Endothelial cell of umbilical vein (primary cell): ENCODE measurements at regions not wholly inside any gene's neighbourhood (a gene's known extent, or its start where the extent isn't known, plus 50 kb on each side); places are given as distances from the start of the nearest gene placed in this dataset.

Source experiments
- BruUV-seq: library from RNA; stranded (reverse); fragments of 400-500 nt; replicated peaks from 2 replicates; lab custom pipeline; 2021; lab: Mats Ljungman, UMichigan
- CTCF ChIA-PET: fragments of 300-600, 350-600 bp; sonication (Branson Sonifier 250); formaldehyde crosslinking; loops from one replicate; lab custom pipeline; 2021; ENCODE audit warnings: antibody characterized with exemption, inconsistent platforms; lab: Charles Lee
- POLR2A ChIA-PET: fragments of 300-600, 350-600 bp; sonication (Branson Sonifier 250); formaldehyde crosslinking; loops from one replicate; lab custom pipeline; 2021; ENCODE audit warnings: antibody characterized with exemption, inconsistent platforms; lab: Charles Lee
- DNase-seq: peaks from one replicate; pipeline ENCODE4 v3.0.0-alpha.2; 2011; ENCODE audit warnings: low read depth, low spot score
- FAIRE-seq: peaks from 2 replicates; lab custom pipeline; 2011; peaks lifted over from hg19 to GRCh38; lab: Jason Lieb, UNC
- H2AFZ ChIP-seq: 2 replicates; pipeline ENCODE4 v1.6.0; 2012; ENCODE audit warnings: low read depth, low read length, control low read depth, inconsistent platforms
- H3K27ac ChIP-seq: 2 replicates; pipeline ENCODE4 v1.5.1; 2011; ENCODE audit warnings: low read depth, mild to moderate bottlenecking, control low read depth, low read length, moderate library complexity; ENCODE audit not compliant: insufficient read depth
- H3K27me3 ChIP-seq, 2 experiments: 2 replicates each; pipeline versions ENCODE4 v1.6.0 to v1.6.1; 2011; ENCODE audit warnings: low read length in 2 of 2, mixed read lengths in 1 of 2; ENCODE audit not compliant: control insufficient read depth in 2 of 2, insufficient read depth in 2 of 2
- H3K36me3 ChIP-seq, 2 experiments: 2 replicates in 1 of 2; 3 replicates in 1 of 2; pipeline ENCODE4 v1.5.1; 2011; ENCODE audit warnings: low read length in 2 of 2, mild to moderate bottlenecking in 1 of 2, moderate library complexity in 1 of 2; ENCODE audit not compliant: control insufficient read depth in 2 of 2, insufficient read depth in 2 of 2; ENCODE audit errors: extremely low read depth in 1 of 2
- H3K4me1 ChIP-seq: 3 replicates; pipeline ENCODE4 v1.5.1; 2011; ENCODE audit warnings: mild to moderate bottlenecking, low read length; ENCODE audit not compliant: control insufficient read depth, insufficient read depth; ENCODE audit errors: extremely low read depth
- H3K4me2 ChIP-seq: 2 replicates; pipeline ENCODE4 v1.6.1; 2011; ENCODE audit warnings: low read length, control low read depth, mixed read lengths; ENCODE audit not compliant: insufficient read depth
- H3K4me3 ChIP-seq, 3 experiments: fragments of 200-600 bp in 1 of 3; sonication (generic), shearing (Covaris generic) in 1 of 3; replicated peaks in 1 of 3; 2 replicates each; pipeline ENCODE4 v1.5.1; 2011 to 2016; ENCODE audit warnings: control low read depth in 3 of 3, low read length in 3 of 3, mild to moderate bottlenecking in 2 of 3, inconsistent platforms in 1 of 3, low read depth in 1 of 3, moderate library complexity in 1 of 3; ENCODE audit not compliant: insufficient read depth in 1 of 3
- H3K79me2 ChIP-seq: 2 replicates; pipeline ENCODE4 v1.6.0; 2012; ENCODE audit warnings: low read length, inconsistent platforms; ENCODE audit not compliant: control insufficient read depth, insufficient read depth
- H3K9ac ChIP-seq: replicated peaks from 2 replicates; pipeline ENCODE3; 2011; ENCODE audit warnings: low read length, control low read depth; ENCODE audit not compliant: insufficient read depth; ENCODE audit errors: extremely low read depth
- H3K9me1 ChIP-seq: replicated peaks from 3 replicates; pipeline ENCODE4 v1.6.0; 2011; ENCODE audit warnings: mild to moderate bottlenecking, low read length; ENCODE audit not compliant: control insufficient read depth, insufficient read depth; ENCODE audit errors: extremely low read depth
- H3K9me3 ChIP-seq: replicated peaks from 2 replicates; pipeline ENCODE4 v1.5.1; 2012; ENCODE audit warnings: low read length, inconsistent platforms; ENCODE audit not compliant: control insufficient read depth, insufficient read depth
- H4K20me1 ChIP-seq: replicated peaks from 2 replicates; pipeline ENCODE3; 2011; ENCODE audit warnings: mild to moderate bottlenecking, low read length; ENCODE audit not compliant: control insufficient read depth, insufficient read depth; ENCODE audit errors: extremely low read depth
- CTCF ChIP-seq, 2 donors: IDR thresholded peaks; 1 replicate in 1 of 2; 2 replicates in 1 of 2; pipeline ENCODE4 v1.5.1; 2011; ENCODE audit warnings: low read length in 2 of 2, mild to moderate bottlenecking in 2 of 2, moderate library complexity in 2 of 2, control low read depth in 1 of 2, inconsistent platforms in 1 of 2, low read depth in 1 of 2; ENCODE audit not compliant: insufficient read depth in 1 of 2; ENCODE audit errors: extremely low read depth in 1 of 2
- EZH2 ChIP-seq: IDR thresholded peaks from 2 replicates; pipeline ENCODE4 v1.6.1; 2012; ENCODE audit warnings: borderline replicate concordance, low read depth, mild to moderate bottlenecking, moderate library complexity, low read length, inconsistent platforms; ENCODE audit not compliant: severe bottlenecking
- GATA2 ChIP-seq: IDR thresholded peaks from 2 replicates; pipeline ENCODE4 v1.7.0; 2011; ENCODE audit warnings: low read depth, mild to moderate bottlenecking, moderate library complexity, mixed read lengths, low read length; ENCODE audit not compliant: insufficient read length, insufficient read depth
- JUN ChIP-seq: IDR thresholded peaks from 2 replicates; pipeline ENCODE4 v1.6.1; 2011; ENCODE audit warnings: borderline replicate concordance, low read depth; ENCODE audit not compliant: insufficient read length, insufficient read depth
- MAX ChIP-seq: IDR thresholded peaks from 2 replicates; pipeline ENCODE4 v1.6.1; 2011; ENCODE audit not compliant: insufficient read depth, insufficient read length
- MYC ChIP-seq: IDR thresholded peaks from one replicate; pipeline ENCODE4 v1.6.1; 2011; ENCODE audit warnings: mild to moderate bottlenecking, low read depth, low read length
- POLR2A ChIP-seq: IDR thresholded peaks from 2 replicates; pipeline ENCODE4 v1.6.1; 2012; ENCODE audit warnings: low read depth, mild to moderate bottlenecking, control low read depth, low read length
- POLR2AphosphoS5 ChIP-seq: IDR thresholded peaks from 2 replicates; pipeline ENCODE4 v1.6.1; 2012; ENCODE audit warnings: low read depth, mild to moderate bottlenecking, control low read depth, low read length, moderate library complexity; ENCODE audit not compliant: insufficient read depth
- dilution Hi-C: fragments of 300-500 bp; cut with MboI; formaldehyde crosslinking; loops from one replicate; pipeline ENCODE4 v1.15.0; 2019; ENCODE audit warnings: low sequenced_read_pairs; ENCODE audit not compliant: extremely low pct_ligation_motif_present
- intact Hi-C: fragments of 100-400 bp; cut with micrococcal nuclease; formaldehyde crosslinking; loops from one replicate; pipeline ENCODE4 v1.10.0; 2022

- Histone ChIP-seq H3K27ac (no peak overlapping the region), H3K4me3 (no peak overlapping the region), H3K9me1 (no peaks in the 10 kb centered on the region), H3K79me2 (no peaks in the 10 kb centered on the region), H3K9ac (no peak overlapping the region), H3K4me2 (no peak overlapping the region), H2AFZ (no peak overlapping the region), H3K9me3 (no peaks in the 10 kb centered on the region), H3K36me3 (no peaks in the 10 kb centered on the region), H3K4me1 (no peaks in the 10 kb centered on the region), H4K20me1 (no peaks in the 10 kb centered on the region), H3K27me3 (no peaks in the 10 kb centered on the region)
- intact Hi-C loops (no loop called here), dilution Hi-C loops (no loop called here)
- POLR2A ChIA-PET, result no interaction called here
- DNase-seq (no peak), FAIRE-seq (no peak)
- BruUV-seq, result no TSS peak
- TF ChIP-seq JUN (no peak), EZH2 (no peak), GATA2 (no peak), CTCF (IDR thresholded peaks at IDR 0.05; ENCODE audit: extremely low read depth in 1 of 2, insufficient read depth in 1 of 2, low read depth in 1 of 2, low read length in 2 of 2) (no peak), MAX (no peak)
- CTCF ChIA-PET, result no interaction called here
Observed at GRCh38 chr13:84972907-84973306, 826.3 kb downstream of the SLITRK6 start.

- dilution Hi-C loops, result no loop called here
Observed at GRCh38 chr13:84962849-84963248, 836.4 kb downstream of the SLITRK6 start.

More at GRCh38 chr13:84962849-84963248, 836.4 kb downstream of the SLITRK6 start:
- H3K9me3 ChIP-seq, result peaks cover 3% of the 10 kb centered on the region
- no peak overlapping the region for H3K27ac ChIP-seq
- FAIRE-seq (no peak), DNase-seq (no peak)
- CTCF ChIA-PET, result no interaction called here
- H3K4me1 ChIP-seq, result no peaks in the 10 kb centered on the region
- no TSS peak for BruUV-seq
- TF ChIP-seq POLR2AphosphoS5 (no peak), MAX (no peak), MYC (no peak), POLR2A (no peak), CTCF (IDR thresholded peaks at IDR 0.05; ENCODE audit: extremely low read depth in 1 of 2, insufficient read depth in 1 of 2, low read depth in 1 of 2, low read length in 2 of 2) (no peak), EZH2 (no peak)
- H3K4me2 ChIP-seq, result no peak overlapping the region
- intact Hi-C loops, result no loop called here
- H2AFZ ChIP-seq, result no peak overlapping the region
- H3K4me3 ChIP-seq, result no peak overlapping the region
- H3K79me2 ChIP-seq, result no peaks in the 10 kb centered on the region
- no peak overlapping the region for H3K9ac ChIP-seq
- H3K27me3 ChIP-seq, result no peaks in the 10 kb centered on the region
- H3K9me1 ChIP-seq, result no peaks in the 10 kb centered on the region
- POLR2A ChIA-PET, result no interaction called here
- no peaks in the 10 kb centered on the region for H4K20me1 ChIP-seq
- H3K36me3 ChIP-seq, result no peaks in the 10 kb centered on the region
